HG03025 (cell line): ENCODE measurements at regions not wholly inside any gene's neighbourhood (a gene's known extent, or its start where the extent isn't known, plus 50 kb on each side); places are given as distances from the start of the nearest gene placed in this dataset.
A peak's percentile ranks its signal among the peaks of the same experiment; 100 is the strongest.
"Not testable (repeated sequence)": the region's sequence is repeated elsewhere in the genome, so short reads cannot be mapped to it uniquely, and the experiment has no call there.

Experiments used
- ATAC-seq: cut with Tn5 transposase; IDR thresholded peaks from one replicate; pipeline ENCODE4 v1.9.1; 2021; ENCODE audit warnings: mild to moderate bottlenecking, moderate library complexity; ENCODE audit not compliant: unreplicated experiment, low FRiP score

DNA sequence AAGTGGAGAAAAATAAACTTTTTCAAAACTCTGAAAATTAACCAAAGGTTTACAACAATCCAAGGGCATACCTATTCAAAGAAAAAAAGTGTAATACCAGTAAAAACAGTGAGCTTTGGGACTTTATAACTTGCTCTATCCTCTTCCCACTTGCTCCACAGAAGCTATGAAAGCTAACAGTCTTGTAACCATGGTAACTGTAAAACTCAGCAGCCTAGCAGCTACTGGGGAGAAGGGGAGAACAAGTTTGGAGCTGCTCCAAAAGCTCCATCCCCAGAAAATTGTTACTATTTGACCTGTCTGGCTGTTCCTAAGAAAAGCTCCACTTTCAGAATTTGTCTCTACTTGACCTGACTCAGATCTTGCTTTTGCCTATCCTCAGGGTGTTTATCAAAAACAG lies 191.5 kb downstream of the OTUD1 start:
- no peak for ATAC-seq

DNA sequence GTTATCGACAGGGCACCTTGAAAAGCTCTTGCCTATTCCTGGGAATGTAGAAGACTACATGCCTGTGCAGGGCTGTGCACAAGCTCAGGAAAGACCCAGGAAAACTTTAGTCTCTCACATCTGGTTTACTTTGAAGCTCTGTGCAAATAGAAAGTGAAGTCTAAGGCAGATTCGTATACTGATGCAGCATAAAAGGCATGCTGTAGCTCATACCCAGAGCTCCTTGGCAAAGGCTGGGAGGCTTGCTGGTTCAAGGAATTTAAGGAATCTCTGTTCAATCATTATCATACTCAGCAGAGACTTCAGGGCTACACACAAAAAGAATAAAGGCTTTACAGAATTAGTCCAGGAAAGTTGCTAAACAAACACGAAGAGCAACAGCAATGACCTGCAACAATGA lies 192.0 kb downstream of the OTUD1 start:
- ATAC-seq = no peak

DNA sequence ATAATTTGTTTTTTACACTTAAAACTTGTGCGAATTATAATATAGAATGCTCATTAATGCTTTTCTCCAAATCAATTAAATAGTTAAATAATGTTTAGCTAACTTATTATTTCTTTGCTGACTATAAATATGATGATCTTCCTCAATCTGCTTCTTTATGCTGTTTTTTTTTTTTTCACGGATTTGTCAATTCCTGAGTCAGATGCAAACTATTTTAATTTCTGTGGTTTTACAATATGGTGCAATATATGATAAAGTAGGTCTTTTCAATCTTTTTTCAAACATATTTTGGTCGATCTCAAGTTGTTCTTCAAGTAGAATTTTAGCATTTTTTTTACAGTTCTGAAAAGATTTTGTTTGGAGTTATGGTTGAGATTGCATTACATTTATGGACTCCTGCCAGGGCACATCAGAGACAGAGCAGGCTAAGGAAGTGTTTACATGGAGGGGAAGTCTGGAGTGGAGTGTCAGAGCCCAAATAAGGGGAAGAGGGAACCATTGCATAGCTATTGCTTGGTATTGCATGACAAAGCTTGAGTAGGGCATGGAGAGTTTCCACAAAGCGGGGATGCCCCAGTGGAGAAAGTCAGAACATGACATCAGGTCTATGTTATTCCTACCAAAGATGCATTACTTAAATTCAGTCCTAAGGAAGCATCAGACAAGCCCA lies 204.4 kb downstream of the OTUD1 start:
- ATAC-seq = no peak

DNA sequence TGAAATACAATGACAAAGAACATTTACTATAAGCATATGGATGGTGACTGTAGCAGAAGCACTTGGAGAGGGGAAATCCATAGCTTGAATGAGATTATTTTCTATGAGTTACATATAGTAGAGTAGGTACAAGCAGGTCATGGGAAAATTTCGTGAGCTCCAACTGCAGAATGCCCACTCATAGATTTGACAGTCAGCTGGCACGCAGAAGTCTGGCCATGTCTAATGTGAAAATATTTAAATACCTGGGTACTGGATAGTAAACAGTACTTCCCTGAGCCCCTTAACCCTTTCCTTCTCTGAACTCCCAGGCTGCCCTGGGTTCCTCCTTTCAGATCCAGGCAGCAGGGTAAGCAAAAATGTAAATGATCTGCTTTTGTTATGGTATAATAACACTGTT lies 209.7 kb downstream of the OTUD1 start:
- no peak for ATAC-seq

DNA sequence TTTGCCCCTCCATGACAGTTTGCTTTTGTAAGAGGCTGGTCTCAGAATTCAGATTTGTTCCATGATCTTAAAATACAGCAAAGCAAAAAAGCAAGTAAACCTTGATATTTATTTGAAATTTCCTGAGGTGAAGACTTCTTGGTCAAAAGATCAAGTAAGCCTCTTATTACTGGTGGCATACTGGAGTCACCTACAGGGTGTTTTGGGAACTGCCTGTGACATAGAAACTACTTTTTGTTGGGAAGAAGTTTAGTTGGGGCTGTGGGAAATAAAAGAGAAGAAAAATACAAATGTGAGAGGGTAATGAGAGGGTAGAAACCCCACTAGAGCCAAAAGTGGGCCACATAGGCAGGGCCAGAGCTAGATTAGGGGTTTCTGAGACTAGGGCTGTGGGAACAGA lies 217.9 kb downstream of the OTUD1 start:
- ATAC-seq = no peak

DNA sequence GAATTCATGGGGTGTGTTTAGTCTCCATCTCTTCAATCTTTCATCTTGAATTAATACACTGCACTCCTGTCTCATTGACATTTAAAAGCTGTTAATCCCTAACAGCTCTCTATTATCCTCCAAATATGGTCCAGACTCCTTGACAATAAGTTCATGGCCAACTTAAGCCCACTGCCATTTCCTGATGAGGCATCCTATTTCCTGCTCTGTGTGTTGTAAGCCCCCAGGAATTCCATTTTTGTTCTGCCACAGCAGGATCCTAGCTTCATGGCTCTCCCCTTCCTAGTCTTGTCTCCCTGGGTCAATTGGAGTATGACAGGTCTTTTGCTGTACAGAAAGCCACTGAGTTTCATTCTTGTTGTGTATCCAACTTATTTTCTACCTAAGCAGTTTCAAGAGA lies 218.8 kb downstream of the OTUD1 start:
- no peak for ATAC-seq

DNA sequence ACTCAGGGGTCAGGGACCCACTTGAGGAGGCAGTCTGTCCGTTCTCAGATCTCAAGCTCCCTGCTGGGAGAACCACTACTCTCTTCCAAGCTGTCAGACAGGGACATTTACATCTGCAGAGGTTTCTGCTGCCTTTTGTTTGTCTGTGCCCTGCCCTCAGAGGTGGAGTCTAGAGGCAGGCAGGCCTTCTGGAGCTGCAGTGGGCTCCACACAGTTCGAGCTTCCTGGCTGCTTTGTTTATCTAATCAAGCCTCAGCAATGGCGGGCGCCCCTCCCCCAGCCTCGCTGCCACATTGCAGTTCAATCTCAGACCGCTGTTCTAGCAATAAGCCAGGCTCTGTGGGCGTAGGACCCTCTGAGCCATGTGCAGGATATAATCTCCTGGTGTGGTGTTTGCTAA lies 233.0 kb downstream of the OTUD1 start:
- not testable (repeated sequence) for ATAC-seq

DNA sequence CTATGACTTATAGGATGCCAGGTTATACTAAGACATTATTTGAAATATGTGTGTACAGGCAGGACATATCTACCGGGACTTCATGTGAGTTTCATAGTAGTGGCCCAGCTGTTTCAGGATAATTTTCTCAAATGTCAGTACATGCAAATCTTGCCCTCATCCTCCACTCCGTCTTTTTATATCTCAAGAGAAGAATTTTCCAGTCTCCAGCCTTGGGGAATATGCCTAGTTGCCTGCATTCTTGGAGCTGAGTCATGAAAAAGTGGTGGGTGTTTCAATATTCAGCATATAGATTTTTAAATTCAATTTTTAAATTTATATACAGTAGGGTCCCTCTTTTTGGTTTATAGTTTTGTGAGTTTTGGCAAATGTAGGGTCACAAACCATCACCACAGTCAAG lies 236.7 kb downstream of the OTUD1 start:
- ATAC-seq = no peak

DNA sequence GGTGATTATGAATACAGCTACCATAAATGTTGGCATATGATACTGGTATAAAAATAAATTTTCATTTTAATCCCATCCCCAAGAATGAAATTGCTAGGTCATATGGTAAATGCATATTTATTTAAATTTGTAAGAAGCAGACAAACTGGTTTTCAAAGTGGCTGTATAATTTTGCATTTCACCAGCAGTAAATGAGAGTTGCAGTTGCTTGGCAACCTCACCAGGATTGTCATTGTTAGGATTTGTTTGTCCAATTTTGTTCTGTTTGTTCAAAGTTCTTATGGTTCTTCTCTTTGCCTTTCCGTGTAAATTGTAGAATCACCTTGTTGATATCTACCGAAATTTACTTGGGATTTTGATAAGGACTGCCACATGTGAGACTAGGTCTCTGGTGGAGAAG lies 237.4 kb downstream of the OTUD1 start:
- ATAC-seq = no peak

DNA sequence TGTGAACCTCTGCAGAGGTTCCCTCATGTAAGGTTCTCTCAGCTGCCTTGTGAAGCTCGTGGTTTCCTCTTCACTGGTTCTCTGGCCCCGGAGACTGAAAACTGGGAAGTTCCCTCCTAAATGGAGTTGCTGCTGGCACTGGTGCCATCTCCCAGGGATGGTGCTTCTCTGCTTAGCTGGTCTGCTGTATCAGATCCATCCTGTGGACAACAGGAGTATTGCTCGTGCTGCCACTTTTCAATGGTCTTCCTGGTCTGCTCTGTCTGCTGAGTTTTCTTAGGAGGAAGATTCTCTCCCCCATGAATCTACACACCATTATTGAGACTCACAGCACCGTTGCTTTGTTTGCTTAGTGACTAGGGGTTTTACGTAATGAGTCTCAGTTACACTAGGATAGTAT lies 247.8 kb downstream of the OTUD1 start:
- no peak for ATAC-seq

DNA sequence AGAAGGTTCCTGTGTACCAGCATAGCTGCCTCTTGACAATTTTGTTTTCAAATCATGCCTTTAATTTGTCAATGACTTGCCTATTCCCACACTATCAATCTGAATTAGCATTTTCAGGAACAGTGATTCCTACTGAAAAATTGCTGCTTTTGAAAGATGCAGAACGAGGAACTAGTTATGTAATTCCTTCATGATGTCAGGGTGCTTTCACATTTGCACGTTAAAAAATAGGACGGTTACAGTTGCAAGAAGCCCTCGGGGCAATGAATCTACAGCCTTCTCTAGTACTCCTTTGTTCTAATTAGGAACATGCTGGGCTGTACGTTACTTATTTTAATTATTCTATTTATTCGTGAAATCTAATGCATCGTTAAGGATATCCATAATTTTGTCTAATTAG lies 253.9 kb downstream of the OTUD1 start:
- no peak for ATAC-seq

DNA sequence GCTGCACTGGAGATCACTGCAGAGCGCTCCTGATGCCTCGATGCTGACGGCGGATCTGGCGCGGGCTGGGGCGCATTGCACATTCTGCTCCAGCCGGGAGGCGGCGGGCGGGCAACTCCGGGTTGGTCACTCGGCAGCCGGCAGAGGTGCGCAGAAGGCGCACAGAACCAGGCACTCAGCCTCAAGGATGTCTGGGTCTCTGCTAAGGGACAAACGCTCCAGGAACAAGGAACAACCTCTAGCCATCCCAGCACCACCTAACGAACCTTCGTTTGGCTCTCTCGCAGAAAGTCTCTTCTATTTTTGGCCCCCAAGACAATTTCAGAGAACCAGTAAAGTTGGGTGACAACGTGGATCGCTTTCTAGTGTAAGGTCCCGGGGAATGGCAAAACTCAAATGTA lies 254.6 kb downstream of the OTUD1 start:
- no peak for ATAC-seq

DNA sequence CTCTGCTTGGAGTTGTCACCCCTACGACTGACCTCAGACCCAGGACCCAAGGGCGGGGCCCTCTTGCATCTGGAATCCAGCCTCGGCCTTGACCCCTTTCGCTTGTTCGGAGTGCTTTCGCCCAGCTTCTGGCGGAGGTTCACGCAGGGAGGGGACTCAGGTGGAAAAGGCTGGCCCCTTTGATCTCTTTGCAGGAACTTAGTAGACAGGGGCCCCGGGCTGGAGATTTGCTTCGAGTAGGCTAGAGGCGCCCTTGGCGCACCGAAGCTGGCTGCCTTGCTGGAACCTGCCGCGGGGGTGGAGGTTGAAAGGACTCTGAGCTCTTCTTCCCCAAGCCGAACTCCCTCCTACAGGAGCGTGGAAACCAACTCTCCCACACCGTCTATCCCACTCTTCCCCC lies 255.1 kb downstream of the OTUD1 start:
- ATAC-seq = no peak

DNA sequence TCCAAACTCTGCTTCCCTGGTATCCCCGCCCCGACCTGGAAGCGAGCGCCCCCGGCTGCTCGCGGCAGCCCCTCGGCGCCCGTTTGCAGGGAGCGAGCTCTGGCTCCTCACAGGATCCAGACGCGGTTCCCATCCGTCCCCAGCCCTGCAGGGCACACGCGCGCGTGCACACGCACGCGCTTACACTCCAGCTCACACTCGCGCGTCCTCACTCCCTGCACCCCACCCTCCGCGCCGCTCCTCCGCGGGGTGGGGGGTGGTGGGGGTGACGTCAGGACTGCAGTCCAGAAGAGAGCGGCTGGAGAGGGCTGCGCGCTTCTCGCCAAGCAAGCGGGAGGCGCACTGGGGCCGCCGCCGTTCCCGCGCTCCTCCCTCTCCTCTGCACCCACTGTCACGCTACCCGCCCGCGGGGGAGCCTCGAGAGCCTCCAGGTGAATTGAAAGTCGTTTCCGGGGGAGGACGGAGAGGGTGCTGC lies 255.6 kb downstream of the OTUD1 start:
- no peak for ATAC-seq

DNA sequence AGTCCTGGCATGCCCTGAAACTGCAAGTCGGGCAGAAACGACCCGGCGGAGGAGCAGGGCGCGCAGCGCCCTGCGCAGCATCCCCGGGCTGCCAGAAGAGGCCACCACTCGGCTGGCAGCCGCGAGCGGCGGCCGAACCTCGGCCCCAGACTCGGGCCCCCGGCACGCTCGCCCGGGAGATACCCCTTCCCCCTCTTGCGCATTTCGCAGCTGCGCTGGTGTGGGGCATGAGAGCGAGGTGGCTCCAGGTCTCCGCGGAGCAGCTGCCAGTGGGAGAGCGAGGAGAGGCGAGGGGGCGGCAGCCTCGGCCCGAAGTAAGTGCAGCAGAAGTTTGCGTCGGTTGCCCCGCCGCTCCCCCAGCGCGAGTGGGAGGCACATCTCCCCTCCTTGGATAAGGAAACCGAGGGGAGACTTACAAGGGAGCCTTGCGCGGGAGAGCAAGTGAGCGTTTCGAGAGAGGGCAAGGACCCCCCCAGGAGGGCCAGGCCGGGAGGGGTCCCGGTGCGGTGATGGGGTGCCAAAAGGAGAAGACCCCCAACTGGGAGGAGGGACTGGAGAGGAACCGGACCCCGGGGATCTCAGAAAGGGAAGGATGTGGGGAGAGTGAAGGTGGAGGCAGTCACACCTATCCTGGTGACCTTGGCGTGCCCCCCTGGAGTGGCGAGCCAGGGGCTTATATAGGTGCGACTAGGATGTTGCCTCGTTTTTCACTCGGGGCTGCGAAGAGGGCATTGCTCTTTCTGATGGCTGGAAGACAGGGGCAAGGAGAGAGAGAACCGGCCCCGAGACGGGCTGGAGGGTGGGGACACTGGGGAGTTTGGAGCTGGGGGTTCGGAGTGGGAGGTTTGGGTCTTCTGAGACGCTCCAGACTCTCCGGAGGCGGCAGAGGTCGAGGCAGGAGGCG lies 256.3 kb downstream of the OTUD1 start:
- ATAC-seq = no peak

DNA sequence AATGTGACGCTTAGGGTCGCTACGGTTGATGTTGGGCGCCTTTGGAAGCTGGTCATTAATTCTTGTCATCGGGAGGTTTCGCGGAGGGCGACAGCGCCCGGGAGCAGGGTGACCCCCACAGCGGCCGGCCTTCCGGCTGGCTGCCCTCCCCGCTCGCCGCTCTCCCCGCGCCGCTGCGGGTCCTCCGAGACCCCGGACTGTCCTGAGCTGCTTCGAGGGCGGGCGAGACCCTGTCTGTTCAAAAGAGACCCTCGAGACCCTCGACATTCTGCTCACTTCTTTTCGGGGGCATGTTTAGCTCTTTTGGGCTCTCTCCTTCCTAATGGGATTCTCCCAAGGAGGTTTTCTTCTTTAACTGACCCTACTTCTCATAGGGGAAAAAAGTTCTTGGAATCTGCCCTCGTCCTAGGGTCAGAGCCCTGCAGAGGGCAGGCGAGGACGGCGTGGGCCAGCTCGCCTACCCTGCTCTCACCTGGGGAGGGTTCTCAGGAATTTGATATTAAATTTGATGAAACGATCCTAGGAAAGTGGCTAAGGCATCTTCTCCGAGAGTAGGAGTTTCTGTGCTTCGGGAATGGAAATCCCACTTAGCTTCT lies 257.0 kb downstream of the OTUD1 start:
- no peak for ATAC-seq

DNA sequence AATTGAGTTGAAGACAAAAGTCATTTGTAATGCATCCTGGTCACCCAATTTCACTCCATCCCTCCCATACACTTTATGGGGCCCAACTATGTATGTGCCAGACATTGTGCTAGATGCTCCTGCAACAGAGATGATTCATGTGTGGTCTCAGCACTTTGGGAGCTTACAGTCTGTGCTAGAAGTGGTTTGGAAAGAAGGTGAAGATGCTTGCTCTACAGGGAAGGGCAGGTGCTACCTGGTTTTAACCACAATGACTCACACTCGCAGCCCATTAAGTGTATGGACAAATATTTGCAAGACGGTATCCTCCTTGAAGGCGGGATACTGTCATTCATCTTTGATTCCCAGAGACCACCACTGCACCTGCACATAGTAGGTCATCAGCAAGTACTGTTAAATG lies 257.6 kb downstream of the OTUD1 start:
- ATAC-seq = no peak

DNA sequence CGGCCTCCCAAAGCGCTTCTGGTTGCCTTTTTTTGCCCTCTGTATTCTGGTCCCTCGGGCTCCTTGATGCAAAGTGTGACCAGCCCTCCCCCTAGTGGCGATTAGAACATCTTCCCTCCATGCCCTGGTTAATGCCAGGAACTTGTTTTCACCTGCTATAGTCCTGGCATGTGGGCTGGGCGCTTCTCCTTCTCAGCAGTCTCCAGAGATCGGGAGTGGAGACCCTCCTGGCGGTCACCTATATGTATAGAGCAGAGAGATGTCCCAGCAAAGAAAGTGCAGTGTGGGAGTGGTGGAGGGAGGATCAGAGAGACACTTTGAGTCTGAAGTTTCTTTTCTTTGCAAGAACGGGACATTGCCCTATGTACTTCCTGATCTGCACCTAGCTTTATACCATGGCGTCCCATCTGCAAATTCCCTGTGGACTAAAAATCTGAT lies 264.1 kb downstream of the OTUD1 start:
- peak; percentile 90 for ATAC-seq

DNA sequence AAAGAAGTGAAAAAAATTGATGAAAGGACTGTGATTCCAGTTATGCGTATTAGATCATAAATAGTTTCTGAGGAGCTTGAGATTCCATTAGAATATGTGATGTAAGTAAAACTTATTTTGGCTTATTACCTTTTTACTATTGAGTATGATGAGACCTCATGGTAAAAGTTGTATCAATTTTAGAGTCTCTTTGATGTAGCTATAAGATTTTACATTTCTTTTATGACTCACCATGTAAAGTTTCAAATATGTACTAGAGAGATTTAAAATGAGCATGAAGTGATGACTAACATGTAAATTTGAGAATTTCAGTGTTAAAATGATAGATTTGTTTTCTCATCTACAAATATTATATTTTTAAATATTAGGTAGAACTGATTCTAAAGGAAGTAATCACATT lies 276.5 kb downstream of the OTUD1 start:
- ATAC-seq = no peak

DNA sequence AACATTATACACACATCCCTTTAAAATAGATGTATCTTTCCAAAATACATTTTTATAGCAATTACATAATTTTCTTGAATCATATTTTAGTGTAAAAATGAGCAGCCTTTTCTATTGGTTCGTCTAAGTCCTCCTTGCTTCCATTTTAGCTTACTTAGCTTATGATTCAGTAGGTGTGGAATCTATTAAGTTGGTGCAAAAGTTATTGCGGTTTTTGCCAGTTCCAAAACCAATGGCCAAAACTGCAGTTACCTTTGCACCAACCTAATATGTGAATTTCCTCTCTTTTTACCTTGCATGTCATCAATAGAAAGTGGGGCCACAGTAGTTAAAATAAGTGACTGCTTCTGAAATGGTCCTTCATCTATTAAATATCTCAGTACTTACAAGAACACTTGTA lies 279.0 kb downstream of the OTUD1 start:
- ATAC-seq = no peak

DNA sequence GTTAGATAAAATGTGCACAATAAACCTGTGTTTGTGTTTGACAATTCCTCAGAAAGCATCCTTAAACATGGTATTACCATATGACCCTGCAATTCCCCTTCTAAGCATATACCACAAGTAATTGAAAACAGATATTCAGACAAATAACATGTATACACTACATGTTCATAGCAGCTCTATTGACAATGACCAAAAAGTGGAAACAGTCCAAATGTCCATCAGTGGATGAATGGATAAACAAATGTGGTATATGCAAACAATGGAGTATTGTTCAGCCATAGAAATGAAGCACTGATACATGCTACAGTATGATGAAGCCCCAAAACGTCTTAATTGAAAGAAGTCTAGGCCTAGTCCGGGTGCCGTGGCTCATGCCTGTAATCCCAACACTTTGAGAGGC lies 280.1 kb downstream of the OTUD1 start:
- ATAC-seq = no peak

DNA sequence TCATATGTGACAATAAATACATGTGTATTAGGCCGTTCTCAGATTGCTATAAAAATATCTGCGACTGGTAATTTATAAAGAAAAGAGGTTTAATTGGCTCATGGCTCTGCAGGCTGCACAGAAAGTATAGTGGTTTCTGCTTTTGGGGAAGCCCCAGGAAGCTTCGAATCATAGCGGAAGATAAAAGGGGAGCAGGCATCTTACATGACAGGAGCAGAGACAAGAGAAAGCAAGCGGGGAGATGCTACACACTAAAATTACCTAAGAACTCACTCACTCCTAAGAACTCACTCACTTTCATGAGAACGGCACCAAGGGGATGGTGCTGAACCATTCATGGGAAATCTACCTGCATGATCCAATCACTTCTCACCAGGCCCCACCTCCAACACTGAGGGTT lies 284.9 kb downstream of the OTUD1 start:
- no peak for ATAC-seq
